Activated naive CD4-positive, alpha-beta T cell treated with Interleukin-2 at 50 U/mL for 16 hours (primary cell): ENCODE measurements at regions not wholly inside any gene's neighbourhood (a gene's known extent, or its start where the extent isn't known, plus 50 kb on each side); places are given as distances from the start of the nearest gene placed in this dataset.
"Not testable (repeated sequence)": the region's sequence is repeated elsewhere in the genome, so short reads cannot be mapped to it uniquely, and the experiment has no call there.

ENCODE experiments used
- DNase-seq: peaks from one replicate; pipeline ENCODE4 v3.0.0-alpha.2; 2020

GRCh38 chr3:16055606-16056211 lies 118.8 kb upstream of the GALNT15 start:
- DNase-seq: no peak

GRCh38 chr3:16056217-16056616 lies 118.3 kb upstream of the GALNT15 start:
- DNase-seq: no peak

GRCh38 chr3:16058521-16058920 lies 116.0 kb upstream of the GALNT15 start:
- DNase-seq: no peak

GRCh38 chr3:16059081-16059537 lies 115.4 kb upstream of the GALNT15 start:
- DNase-seq: no peak

GRCh38 chr3:16059711-16060357 lies 114.6 kb upstream of the GALNT15 start:
- DNase-seq: no peak

GRCh38 chr3:16060358-16060852 lies 114.1 kb upstream of the GALNT15 start:
- no peak for DNase-seq

GRCh38 chr3:16060945-16061344 lies 113.5 kb upstream of the GALNT15 start:
- DNase-seq: no peak

- DNase-seq: no peak
These were observed 113.0 kb upstream of the GALNT15 start for GRCh38 chr3:16061491-16061890.

- no peak for DNase-seq
These were observed 110.9 kb upstream of the GALNT15 start for GRCh38 chr3:16063603-16064002.

GRCh38 chr3:16064642-16065414 lies 109.7 kb upstream of the GALNT15 start:
- no peak for DNase-seq

GRCh38 chr3:16066545-16066944 lies 107.9 kb upstream of the GALNT15 start:
- DNase-seq: no peak

- no peak for DNase-seq
These were observed 107.5 kb upstream of the GALNT15 start for GRCh38 chr3:16066975-16067374.

- no peak for DNase-seq
These were observed 106.5 kb upstream of the GALNT15 start for GRCh38 chr3:16067837-16068471.

- DNase-seq: no peak
These were observed 105.1 kb upstream of the GALNT15 start for GRCh38 chr3:16069149-16069922.

GRCh38 chr3:16070707-16071106 lies 103.8 kb upstream of the GALNT15 start:
- DNase-seq: no peak

GRCh38 chr3:16071206-16071605 lies 103.3 kb upstream of the GALNT15 start:
- DNase-seq: no peak

- DNase-seq: no peak
These were observed 101.9 kb upstream of the GALNT15 start for GRCh38 chr3:16072420-16073110.

- DNase-seq: no peak
These were observed 101.3 kb upstream of the GALNT15 start for GRCh38 chr3:16073203-16073602.

GRCh38 chr3:16073990-16074671 lies 100.3 kb upstream of the GALNT15 start:
- DNase-seq: not testable (repeated sequence)

GRCh38 chr3:16075647-16076046 lies 98.8 kb upstream of the GALNT15 start:
- DNase-seq: no peak

GRCh38 chr3:16076564-16076963 lies 97.9 kb upstream of the GALNT15 start:
- DNase-seq: no peak
